ENCODE measurements at regions not wholly inside any gene's neighbourhood (a gene's known extent, or its start where the extent isn't known, plus 50 kb on each side); places are given as distances from the start of the nearest gene placed in this dataset.

DNA sequence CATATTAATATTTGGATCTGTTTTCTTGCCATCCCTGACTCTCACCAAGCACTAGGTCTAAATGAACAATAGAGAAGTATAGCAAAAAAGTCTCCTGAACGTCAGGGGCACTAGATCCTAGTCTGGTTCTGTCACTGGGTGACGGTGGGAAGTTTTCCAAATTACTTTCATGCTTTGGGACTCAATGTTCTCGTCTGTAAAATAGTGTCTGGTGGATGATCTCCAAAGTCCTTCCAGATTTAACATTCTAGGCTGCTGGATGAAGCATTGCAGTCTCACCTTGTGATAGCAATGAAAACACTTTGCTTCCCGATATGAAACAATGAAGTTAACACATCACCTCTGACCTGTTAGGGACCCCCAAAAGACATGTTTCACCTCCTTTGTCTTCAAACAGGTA, 199.3 kb downstream of the SEC61B start:
- TF ChIP-seq CTCF (IDR thresholded peaks at IDR 0.05; ENCODE audit: low read depth, low read length, poor library complexity, severe bottlenecking) (no peak), EZH2phosphoT487 (IDR thresholded peaks at IDR 0.05; ENCODE audit: borderline replicate concordance, low read length) (no peak)

All from DOHH2 (cell line).